Skeletal muscle satellite cell (primary cell): ENCODE measurements at regions not wholly inside any gene's neighbourhood (a gene's known extent, or its start where the extent isn't known, plus 50 kb on each side); places are given as distances from the start of the nearest gene placed in this dataset.

Source experiments
- H3K27me3 ChIP-seq: 2 replicates; pipeline ENCODE4 v1.7.0; 2013; ENCODE audit warnings: low read length; ENCODE audit not compliant: control insufficient read depth, insufficient read depth
- H3K36me3 ChIP-seq: 2 replicates; pipeline ENCODE4 v1.7.0; 2013; ENCODE audit warnings: mild to moderate bottlenecking, control low read depth, low read length; ENCODE audit not compliant: insufficient read depth
- H3K4me1 ChIP-seq: 2 replicates; pipeline ENCODE4 v1.7.0; 2013; ENCODE audit warnings: low read length; ENCODE audit not compliant: control insufficient read depth, insufficient read depth
- H3K4me2 ChIP-seq: 2 replicates; pipeline ENCODE4 v1.7.0; 2013; ENCODE audit warnings: mild to moderate bottlenecking, low read length
- H3K4me3 ChIP-seq: 2 replicates; pipeline ENCODE4 v1.7.0; 2013; ENCODE audit warnings: low read length
- H3K9ac ChIP-seq: 2 replicates; pipeline ENCODE4 v1.7.0; 2013; ENCODE audit warnings: mild to moderate bottlenecking, low read depth, low read length, moderate library complexity
- H3K9me3 ChIP-seq: replicated peaks from 2 replicates; pipeline ENCODE4 v1.7.0; 2013; ENCODE audit warnings: mild to moderate bottlenecking, control low read depth, low read length

GRCh38 chr7:94813917-94814316 lies 93.5 kb upstream of the PPP1R9A start:
- Histone ChIP-seq H3K9ac (no peak overlapping the region), H3K4me3 (no peak overlapping the region), H3K4me2 (no peak overlapping the region), H3K27me3 (no peaks in the 10 kb centered on the region), H3K36me3 (no peaks in the 10 kb centered on the region), H3K9me3 (no peaks in the 10 kb centered on the region), H3K4me1 (no peaks in the 10 kb centered on the region)

DNA sequence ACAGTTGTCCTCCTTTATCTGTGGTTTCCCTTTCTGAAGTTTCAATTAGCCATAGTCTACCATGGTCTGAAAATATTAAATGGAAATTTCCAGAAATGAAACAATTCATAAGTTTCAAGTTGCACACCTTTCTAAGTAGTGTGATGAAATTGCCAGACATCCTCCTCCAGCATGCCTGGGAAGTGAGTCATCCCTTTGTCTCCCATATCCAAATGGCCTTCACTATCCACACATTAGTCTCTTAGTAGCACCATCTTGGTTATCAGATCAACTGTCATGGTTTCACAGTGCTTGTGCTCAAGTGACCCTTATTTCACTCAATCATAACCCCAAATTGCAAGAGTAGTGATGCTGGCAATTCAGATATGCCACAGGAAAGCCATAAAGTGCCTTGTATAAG lies 83.4 kb upstream of the PPP1R9A start:
- H3K4me3 ChIP-seq, result no peak overlapping the region
- no peaks in the 10 kb centered on the region for H3K36me3 ChIP-seq
- H3K4me2 ChIP-seq, result no peak overlapping the region
- no peaks in the 10 kb centered on the region for H3K27me3 ChIP-seq
- H3K9ac ChIP-seq, result no peak overlapping the region
- H3K9me3 ChIP-seq, result no peaks in the 10 kb centered on the region
- no peaks in the 10 kb centered on the region for H3K4me1 ChIP-seq

DNA sequence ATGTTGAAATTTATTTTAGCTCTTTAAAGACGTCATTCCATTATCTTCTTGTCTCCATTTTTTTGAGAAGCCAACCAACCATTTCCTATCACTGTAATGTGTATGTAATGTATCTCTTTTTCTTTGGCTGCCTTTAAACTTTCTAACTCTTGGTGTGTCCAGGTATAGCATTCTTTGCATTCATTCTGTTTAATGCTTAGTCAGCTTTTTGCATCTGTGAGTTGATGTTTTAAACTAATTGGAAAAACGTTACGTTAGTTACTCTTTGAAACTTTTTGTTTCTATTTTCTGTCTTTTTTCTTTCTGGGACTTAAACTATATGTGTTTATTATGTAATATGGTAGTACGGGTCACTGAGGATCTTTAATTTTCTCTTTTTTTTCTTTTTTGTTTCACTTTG lies 77.4 kb upstream of the PPP1R9A start:
- Histone ChIP-seq H3K4me1 (no peaks in the 10 kb centered on the region), H3K4me2 (no peak overlapping the region), H3K36me3 (no peaks in the 10 kb centered on the region), H3K9ac (no peak overlapping the region), H3K9me3 (no peaks in the 10 kb centered on the region), H3K4me3 (no peak overlapping the region), H3K27me3 (no peaks in the 10 kb centered on the region)

GRCh38 chr7:94832051-94832450 lies 75.3 kb upstream of the PPP1R9A start:
- H3K27me3 ChIP-seq, result no peaks in the 10 kb centered on the region
- no peaks in the 10 kb centered on the region for H3K4me1 ChIP-seq
- H3K36me3 ChIP-seq, result no peaks in the 10 kb centered on the region
- H3K4me3 ChIP-seq, result no peak overlapping the region
- H3K9ac ChIP-seq, result no peak overlapping the region
- H3K4me2 ChIP-seq, result no peak overlapping the region
- no peaks in the 10 kb centered on the region for H3K9me3 ChIP-seq

DNA sequence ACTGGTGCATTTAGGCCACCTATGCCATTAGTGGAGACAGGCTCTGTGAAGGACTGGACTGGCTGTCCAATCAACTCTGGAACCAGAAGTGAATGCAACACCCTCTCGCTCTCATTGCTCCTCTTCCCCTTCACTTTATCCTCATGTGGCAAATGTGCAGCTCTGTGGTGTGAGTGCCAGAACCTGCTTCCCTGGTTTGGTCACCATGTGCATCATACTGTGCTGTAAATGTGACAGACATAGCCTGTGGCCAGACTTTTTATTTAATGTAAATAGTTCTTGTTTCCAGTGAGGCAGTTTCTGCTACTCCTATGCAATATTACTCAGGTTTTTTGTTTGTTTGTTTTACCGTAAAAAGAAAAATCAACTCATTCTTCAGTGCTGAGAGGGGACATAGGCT lies 73.0 kb upstream of the PPP1R9A start:
- Histone ChIP-seq H3K9ac (no peak overlapping the region), H3K4me1 (no peaks in the 10 kb centered on the region), H3K4me2 (no peak overlapping the region), H3K4me3 (no peak overlapping the region), H3K36me3 (no peaks in the 10 kb centered on the region), H3K27me3 (no peaks in the 10 kb centered on the region), H3K9me3 (peaks cover 5% of the 10 kb centered on the region)

DNA sequence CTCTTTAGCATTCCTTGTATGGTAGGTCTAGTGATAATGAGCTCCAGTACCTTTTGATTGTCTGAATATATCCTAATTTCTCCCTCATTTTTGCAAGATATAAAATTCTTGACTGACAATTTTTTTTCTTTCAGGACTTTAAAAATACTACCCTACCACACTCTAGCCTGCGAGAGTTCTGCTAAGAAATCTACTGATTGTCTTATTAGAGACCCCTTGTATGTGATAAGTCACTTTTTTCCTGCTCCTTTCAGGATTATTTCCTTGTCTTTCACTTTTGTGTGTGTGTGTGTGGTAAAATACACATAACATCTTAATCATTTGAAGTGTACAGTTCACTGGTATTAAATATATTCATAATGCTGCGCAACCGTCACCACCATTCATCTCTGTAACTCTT lies 68.7 kb upstream of the PPP1R9A start:
- Histone ChIP-seq H3K4me3 (no peak overlapping the region), H3K4me1 (no peaks in the 10 kb centered on the region), H3K9ac (no peak overlapping the region), H3K4me2 (no peak overlapping the region), H3K27me3 (no peaks in the 10 kb centered on the region), H3K36me3 (no peaks in the 10 kb centered on the region), H3K9me3 (peaks cover 10% of the 10 kb centered on the region)

GRCh38 chr7:94843553-94843952 lies 63.8 kb upstream of the PPP1R9A start:
- Histone ChIP-seq H3K36me3 (no peaks in the 10 kb centered on the region), H3K4me1 (no peaks in the 10 kb centered on the region), H3K9ac (no peak overlapping the region), H3K4me3 (no peak overlapping the region), H3K9me3 (peaks cover 5% of the 10 kb centered on the region), H3K4me2 (no peak overlapping the region), H3K27me3 (no peaks in the 10 kb centered on the region)

DNA sequence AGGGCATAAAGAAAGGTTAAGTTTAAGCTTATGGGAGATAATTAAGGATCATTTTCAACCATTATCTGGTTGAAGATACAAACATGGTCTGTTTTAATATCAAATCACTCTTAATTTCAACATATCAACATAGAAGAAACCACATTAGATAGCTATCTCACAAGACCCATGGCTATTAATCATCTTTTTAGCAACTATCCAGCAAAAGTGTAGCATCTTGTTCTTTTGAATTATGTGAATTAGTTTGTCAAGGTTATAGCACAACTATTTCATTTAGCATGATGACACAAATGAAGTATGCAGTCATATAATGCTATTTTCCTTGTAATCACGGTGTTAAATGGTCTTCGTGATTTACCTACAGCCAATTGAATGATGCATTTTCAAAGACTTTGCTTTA lies 58.9 kb upstream of the PPP1R9A start:
- H3K27me3 ChIP-seq, result no peaks in the 10 kb centered on the region
- no peak overlapping the region for H3K9ac ChIP-seq
- peaks cover 2% of the 10 kb centered on the region for H3K9me3 ChIP-seq
- H3K4me1 ChIP-seq, result no peaks in the 10 kb centered on the region
- H3K36me3 ChIP-seq, result no peaks in the 10 kb centered on the region
- H3K4me3 ChIP-seq, result no peak overlapping the region
- H3K4me2 ChIP-seq, result no peak overlapping the region

DNA sequence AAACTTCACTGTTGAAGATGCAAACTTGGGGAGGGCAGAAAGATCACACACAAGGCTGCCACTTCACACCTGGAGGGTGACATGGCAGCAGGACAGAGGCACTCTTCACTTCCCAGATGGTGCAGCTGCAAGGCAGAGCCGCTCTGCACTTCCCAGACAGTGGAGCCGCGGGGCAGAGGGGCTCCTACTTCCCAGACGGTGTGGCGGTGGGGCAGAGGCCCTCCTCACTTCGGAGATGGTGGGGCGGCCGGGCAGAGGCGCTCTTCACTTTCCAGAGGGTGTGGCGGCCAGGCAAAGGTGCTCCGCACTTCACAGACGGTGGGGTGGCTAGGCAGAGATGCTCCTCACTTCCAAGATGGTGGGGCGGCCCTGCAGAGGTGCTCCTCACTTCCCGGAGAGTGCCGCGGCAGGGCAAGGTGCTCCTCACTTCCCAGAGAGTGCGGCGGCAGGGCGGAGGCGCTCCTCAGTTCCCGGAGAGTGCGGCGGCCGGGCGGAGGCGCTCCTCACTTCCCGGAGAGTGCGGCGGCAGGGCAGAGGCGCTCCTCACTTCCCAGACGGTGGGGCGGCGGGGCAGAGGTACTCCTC lies 58.3 kb upstream of the PPP1R9A start:
- Histone ChIP-seq H3K36me3 (no peaks in the 10 kb centered on the region), H3K4me2 (no peak overlapping the region), H3K9ac (no peak overlapping the region), H3K27me3 (no peaks in the 10 kb centered on the region), H3K9me3 (no peaks in the 10 kb centered on the region), H3K4me3 (no peak overlapping the region), H3K4me1 (no peaks in the 10 kb centered on the region)

DNA sequence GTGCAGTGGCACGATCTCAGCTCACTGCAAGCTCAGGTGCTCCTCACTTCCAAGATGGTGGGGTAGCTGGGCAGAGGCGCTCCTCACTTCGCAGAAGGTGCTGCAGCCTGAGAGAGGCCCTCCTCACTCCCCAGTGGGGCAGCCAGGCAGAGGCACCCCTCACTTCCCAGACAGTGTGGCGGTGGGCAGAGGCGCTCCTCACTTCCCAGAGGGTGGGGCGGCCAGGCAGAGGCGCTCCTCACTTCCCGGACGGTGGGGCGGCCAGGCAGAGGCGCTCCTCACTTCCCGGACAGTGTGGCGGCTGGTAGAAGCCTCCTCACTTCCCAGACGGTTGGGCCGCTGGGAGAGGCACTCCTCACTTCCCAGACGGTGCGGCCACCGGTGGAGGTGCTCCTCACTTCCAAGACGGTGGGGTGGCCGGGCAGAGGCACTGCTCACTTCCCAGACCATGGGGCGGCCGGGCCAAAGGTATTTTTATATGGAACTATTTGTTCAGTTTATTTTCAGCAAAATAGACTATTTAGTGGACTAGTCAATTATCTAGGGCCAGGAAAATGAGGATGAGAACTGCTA lies 57.7 kb upstream of the PPP1R9A start:
- H3K27me3 ChIP-seq, result no peaks in the 10 kb centered on the region
- H3K9me3 ChIP-seq, result no peaks in the 10 kb centered on the region
- no peak overlapping the region for H3K9ac ChIP-seq
- no peaks in the 10 kb centered on the region for H3K4me1 ChIP-seq
- H3K4me3 ChIP-seq, result no peak overlapping the region
- no peak overlapping the region for H3K4me2 ChIP-seq
- H3K36me3 ChIP-seq, result no peaks in the 10 kb centered on the region

GRCh38 chr7:94855589-94855988 lies 51.8 kb upstream of the PPP1R9A start:
- H3K36me3 ChIP-seq, result no peaks in the 10 kb centered on the region
- no peak overlapping the region for H3K4me2 ChIP-seq
- no peaks in the 10 kb centered on the region for H3K9me3 ChIP-seq
- no peaks in the 10 kb centered on the region for H3K27me3 ChIP-seq
- no peak overlapping the region for H3K4me3 ChIP-seq
- no peak overlapping the region for H3K9ac ChIP-seq
- H3K4me1 ChIP-seq, result no peaks in the 10 kb centered on the region

- Histone ChIP-seq H3K4me2 (no peak overlapping the region), H3K4me1 (no peaks in the 10 kb centered on the region), H3K27me3 (no peaks in the 10 kb centered on the region), H3K36me3 (no peaks in the 10 kb centered on the region), H3K4me3 (no peak overlapping the region), H3K9me3 (no peaks in the 10 kb centered on the region), H3K9ac (no peak overlapping the region)
These were observed 50.8 kb upstream of the PPP1R9A start for GRCh38 chr7:94856643-94857042.
